GM23338 (cell line): ENCODE measurements at regions not wholly inside any gene's neighbourhood (a gene's known extent, or its start where the extent isn't known, plus 50 kb on each side); places are given as distances from the start of the nearest gene placed in this dataset.

Experiments
- ATAC-seq: fragments of 200-7000 bp; cut with Tn5 transposase; 3 replicates; pipeline ENCODE4 v1.9.1; 2020
- DNase-seq: peaks from one replicate; pipeline ENCODE4 v3.0.0-alpha.2; 2015; ENCODE audit warnings: low spot score
- H2AFZ ChIP-seq: fragments of 200-600 bp; sonication (generic); 2 replicates; pipeline ENCODE4 v1.8.0; 2016; ENCODE audit warnings: antibody characterized with exemption, mild to moderate bottlenecking, moderate library complexity
- H3F3A ChIP-seq: fragments of 200-600 bp; sonication (generic); replicated peaks from 2 replicates; pipeline ENCODE4 v1.8.0; 2017; ENCODE audit warnings: antibody characterized with exemption, mixed run types, low read depth
- H3K27ac ChIP-seq: fragments of 200-600 bp; sonication (generic); 2 replicates; pipeline ENCODE4 v1.6.1; 2016; ENCODE audit warnings: low read depth
- H3K27me3 ChIP-seq: fragments of 200-600 bp; sonication (generic); 2 replicates; pipeline ENCODE4 v1.8.0; 2016; ENCODE audit warnings: mild to moderate bottlenecking, mixed run types, moderate library complexity; ENCODE audit not compliant: insufficient read depth
- H3K36me3 ChIP-seq: fragments of 200-600 bp; sonication (generic); 2 replicates; pipeline ENCODE4 v1.8.0; 2016; ENCODE audit warnings: mild to moderate bottlenecking; ENCODE audit not compliant: insufficient read depth
- H3K4me1 ChIP-seq: fragments of 200-600 bp; sonication (generic); 2 replicates; pipeline ENCODE4 v1.8.0; 2016; ENCODE audit warnings: mild to moderate bottlenecking, moderate library complexity; ENCODE audit not compliant: insufficient read depth
- H3K4me2 ChIP-seq: fragments of 200-600 bp; sonication (generic); 2 replicates; pipeline ENCODE4 v1.7.1; 2017; ENCODE audit warnings: mixed run types
- H3K4me3 ChIP-seq: fragments of 200-600 bp; sonication (generic); 2 replicates; pipeline ENCODE4 v1.6.1; 2016; ENCODE audit warnings: mixed run types
- H3K79me2 ChIP-seq: fragments of 200-600 bp; sonication (generic); replicated peaks from 2 replicates; pipeline ENCODE4 v1.8.0; 2017; ENCODE audit warnings: mild to moderate bottlenecking; ENCODE audit not compliant: insufficient read depth
- H3K9me2 ChIP-seq: fragments of 200-600 bp; sonication (generic); 2 replicates; pipeline ENCODE4 v1.8.0; 2017; ENCODE audit not compliant: insufficient read depth
- H4K20me1 ChIP-seq: fragments of 200-600 bp; sonication (generic); replicated peaks from 2 replicates; pipeline ENCODE4 v1.8.0; 2017; ENCODE audit warnings: mild to moderate bottlenecking; ENCODE audit not compliant: insufficient read depth
- H3K27ac Mint-ChIP-seq: 2 replicates; pipeline ENCODE4 v1.8.0; 2020; ENCODE audit warnings: inconsistent platforms, mild to moderate bottlenecking, moderate library complexity, mixed read lengths
- H3K27me3 Mint-ChIP-seq: 3 replicates; pipeline ENCODE4 v1.8.0; 2022; ENCODE audit warnings: low read depth, mild to moderate bottlenecking, moderate library complexity, mixed read lengths, inconsistent platforms; ENCODE audit not compliant: insufficient read depth, poor library complexity
- H3K36me3 Mint-ChIP-seq: 3 replicates; pipeline ENCODE4 v1.8.0; 2021; ENCODE audit warnings: low read depth, mild to moderate bottlenecking, inconsistent platforms, moderate library complexity, mixed read lengths
- H3K4me1 Mint-ChIP-seq: 3 replicates; pipeline ENCODE4 v1.8.0; 2020; ENCODE audit warnings: mild to moderate bottlenecking, inconsistent platforms, mixed read lengths
- H3K4me3 Mint-ChIP-seq: 3 replicates; pipeline ENCODE4 v1.8.0; 2021; ENCODE audit warnings: moderate library complexity, mild to moderate bottlenecking, inconsistent platforms, mixed read lengths
- H3K9me3 Mint-ChIP-seq: 3 replicates; pipeline ENCODE4 v1.8.0; 2020; ENCODE audit warnings: moderate library complexity, mild to moderate bottlenecking, inconsistent platforms, mixed read lengths
- CREB1 ChIP-seq: fragments of 250-450 bp; sonication (Bioruptor Pico); IDR thresholded peaks from 2 replicates; pipeline ENCODE4 v1.5.0; 2020; ENCODE audit warnings: low read depth, mild to moderate bottlenecking, moderate library complexity
- CTCF ChIP-seq, 2 experiments: fragments of 200-600 bp in 1 of 2; sonication (generic) in 1 of 2; conservative IDR thresholded peaks; 2 replicates each; pipeline versions ENCODE4 v1.5.1 to v1.6.1; 2016 to 2017; ENCODE audit warnings: antibody characterized with exemption in 2 of 2, low read depth in 2 of 2, mild to moderate bottlenecking in 2 of 2, moderate library complexity in 1 of 2
- ETS1 ChIP-seq: IDR thresholded peaks from 2 replicates; pipeline ENCODE4 v1.6.1; 2016; ENCODE audit warnings: antibody characterized with exemption
- EZH2 ChIP-seq: fragments of 200-600 bp; sonication (generic); IDR thresholded peaks from one replicate; pipeline ENCODE4 v1.8.0; 2017; ENCODE audit warnings: antibody characterized with exemption, mild to moderate bottlenecking, low read depth; ENCODE audit not compliant: unreplicated experiment
- EZH2phosphoT487 ChIP-seq: fragments of 200-600 bp; sonication (generic); IDR thresholded peaks from one replicate; pipeline ENCODE4 v1.8.1; 2018; ENCODE audit warnings: antibody characterized with exemption; ENCODE audit not compliant: unreplicated experiment
- JUNB ChIP-seq: IDR thresholded peaks from one replicate; pipeline ENCODE4 v1.6.1; 2016; ENCODE audit warnings: antibody characterized with exemption; ENCODE audit not compliant: unreplicated experiment
- NANOG ChIP-seq: IDR thresholded peaks from 2 replicates; pipeline ENCODE4 v1.6.1; 2016; ENCODE audit warnings: antibody characterized with exemption, borderline replicate concordance
- POLR2AphosphoS5 ChIP-seq: IDR thresholded peaks from 2 replicates; pipeline ENCODE4 v1.6.1; 2016; ENCODE audit warnings: antibody characterized with exemption, low read depth
- REST ChIP-seq: IDR thresholded peaks from one replicate; pipeline ENCODE4 v1.6.1; 2018; ENCODE audit warnings: antibody characterized with exemption; ENCODE audit not compliant: unreplicated experiment
- STAT1 ChIP-seq: IDR thresholded peaks from one replicate; pipeline ENCODE4 v1.6.1; 2016; ENCODE audit warnings: antibody characterized with exemption; ENCODE audit not compliant: unreplicated experiment
- ZNF114 ChIP-seq: fragments of 250-450 bp; sonication (Bioruptor Pico); IDR thresholded peaks from 2 replicates; pipeline ENCODE4 v1.5.0; 2020; ENCODE audit warnings: mild to moderate bottlenecking, moderate library complexity
- ZNF331 ChIP-seq: fragments of 250-450 bp; sonication (Bioruptor Pico); IDR thresholded peaks from 2 replicates; pipeline ENCODE4 v1.5.0; 2020; ENCODE audit warnings: low read depth, mild to moderate bottlenecking, moderate library complexity
- ZNF462 ChIP-seq: fragments of 250-450 bp; sonication (Bioruptor Pico); IDR thresholded peaks from 2 replicates; pipeline ENCODE4 v1.5.0; 2020; ENCODE audit warnings: mild to moderate bottlenecking, moderate library complexity

GRCh38 chr5:23027830-23028229, 174.7 kb upstream of the CDH12 start:
- Histone ChIP-seq H4K20me1 (no peaks in the 10 kb centered on the region), H3K4me3 (no peak overlapping the region), H3K4me1 (no peaks in the 10 kb centered on the region), H3K4me2 (no peak overlapping the region), H3K27me3 (no peaks in the 10 kb centered on the region), H3K27ac (no peak overlapping the region), H3K9me2 (peaks cover 7% of the 10 kb centered on the region; the same call in 1 of the 2 replicates), H2AFZ (no peak overlapping the region), H3K36me3 (no peaks in the 10 kb centered on the region), H3K79me2 (no peaks in the 10 kb centered on the region), H3F3A (no peaks in the 10 kb centered on the region)
- TF ChIP-seq STAT1 (no peak), CREB1 (CRISPR knock-in tag) (no peak), ZNF462 (CRISPR knock-in tag) (no peak), ETS1 (no peak), CTCF (conservative IDR thresholded peaks at IDR 0.05; ENCODE audit: low read depth in 2 of 2) (no peak), JUNB (no peak), REST (no peak), ZNF114 (CRISPR knock-in tag) (no peak), EZH2phosphoT487 (no peak), ZNF331 (CRISPR knock-in tag) (no peak), EZH2 (no peak), NANOG (no peak), POLR2AphosphoS5 (no peak)
- H3K9me3 Mint-ChIP-seq = no peaks in the 10 kb centered on the region
- no peak overlapping the region for H3K4me3 Mint-ChIP-seq
- peaks cover 3% of the 10 kb centered on the region; the same call in 1 of the 3 replicates for H3K4me1 Mint-ChIP-seq
- DNase-seq (no peak), ATAC-seq (no peak)
- H3K27me3 Mint-ChIP-seq = peaks cover 2% of the 10 kb centered on the region
- H3K36me3 Mint-ChIP-seq = no peaks in the 10 kb centered on the region
- no peak overlapping the region for H3K27ac Mint-ChIP-seq
